Hindlimb muscle (tissue), 1 donor: ENCODE measurements at regions not wholly inside any gene's neighbourhood (a gene's known extent, or its start where the extent isn't known, plus 50 kb on each side); places are given as distances from the start of the nearest gene placed in this dataset.
A peak's percentile ranks its signal among the peaks of the same experiment; 100 is the strongest.
"Not testable (repeated sequence)": the region's sequence is repeated elsewhere in the genome, so short reads cannot be mapped to it uniquely, and the experiment has no call there.

ENCODE experiments used
- DNase-seq: peaks from one replicate; pipeline ENCODE4 v3.0.0-alpha.2; 2013

- DNase-seq, result no peak
Observed at GRCh38 chr5:129163810-129164378, 69.3 kb downstream of the ISOC1 start.

DNA sequence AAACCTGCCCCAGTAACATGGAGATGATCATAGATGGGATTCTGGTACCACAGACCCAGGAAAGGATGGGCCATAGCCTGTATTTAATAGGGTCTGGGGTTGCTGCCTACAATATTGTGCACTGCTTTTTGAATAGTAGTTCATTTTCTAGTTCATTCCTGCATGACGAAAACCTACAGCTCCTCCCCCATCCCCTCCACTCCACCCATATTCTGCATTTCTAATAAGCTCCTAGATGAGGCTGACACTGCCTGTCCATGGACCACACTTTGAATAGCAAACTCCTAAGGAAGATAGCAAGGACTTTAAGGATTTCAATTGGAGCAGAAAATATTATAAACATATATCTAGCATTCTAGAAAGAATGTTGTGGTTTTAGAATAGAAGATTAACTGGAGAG lies 75.5 kb downstream of the ISOC1 start:
- no peak for DNase-seq

DNA sequence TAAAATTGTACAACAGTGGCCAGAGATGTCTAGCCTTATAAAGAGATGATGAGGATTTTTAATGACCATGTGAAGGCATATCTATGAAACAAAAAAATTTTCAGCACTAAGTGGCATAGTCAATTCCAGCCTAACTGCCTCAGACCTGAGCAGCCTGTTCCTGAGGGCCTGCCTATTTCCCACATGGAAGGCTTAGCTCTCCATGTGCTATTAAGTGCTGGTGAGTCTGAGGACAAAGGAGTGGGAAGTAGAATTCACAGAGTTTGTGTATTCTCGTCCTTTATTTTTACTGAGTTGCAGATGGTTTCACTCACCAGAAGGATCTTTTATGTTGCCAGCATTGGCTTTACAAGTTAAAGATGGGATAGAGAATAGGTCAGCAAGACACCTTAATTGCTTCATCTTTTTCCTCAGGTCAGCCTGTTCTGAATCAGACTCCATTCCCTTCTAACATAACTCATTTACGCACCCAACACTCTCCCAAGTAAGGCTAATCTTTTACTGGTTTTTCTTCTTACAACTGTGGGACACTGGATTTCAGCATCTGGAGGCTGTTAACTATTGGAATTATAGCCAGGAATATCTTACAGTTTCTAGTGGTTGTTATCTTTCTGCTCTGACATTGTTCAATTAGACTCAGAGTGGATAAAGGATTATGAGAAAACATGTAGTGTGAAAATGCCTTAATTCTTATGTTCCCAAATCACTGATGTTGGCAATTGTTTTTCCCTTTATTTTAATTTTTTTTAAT lies 76.8 kb downstream of the ISOC1 start:
- DNase-seq, result peak; percentile 24

DNA sequence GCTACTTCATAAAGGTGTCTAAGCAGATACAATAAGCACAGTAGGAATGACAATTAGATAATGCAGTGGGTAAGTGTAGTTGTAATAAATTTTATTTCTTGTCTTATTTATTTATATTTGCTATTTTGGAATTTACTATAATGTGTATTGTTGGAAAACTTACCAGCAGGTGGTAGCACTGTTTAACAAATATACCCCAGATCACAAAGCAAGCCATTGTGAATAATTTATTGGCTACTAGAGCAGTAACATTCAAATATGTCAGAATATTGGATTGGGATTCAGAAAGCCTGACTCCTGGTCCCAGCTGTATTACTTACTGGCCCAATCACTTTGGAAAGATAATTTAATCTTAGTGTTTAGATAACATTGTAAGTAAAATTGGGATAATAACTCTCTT lies 78.0 kb downstream of the ISOC1 start:
- peak; percentile 47 for DNase-seq

DNA sequence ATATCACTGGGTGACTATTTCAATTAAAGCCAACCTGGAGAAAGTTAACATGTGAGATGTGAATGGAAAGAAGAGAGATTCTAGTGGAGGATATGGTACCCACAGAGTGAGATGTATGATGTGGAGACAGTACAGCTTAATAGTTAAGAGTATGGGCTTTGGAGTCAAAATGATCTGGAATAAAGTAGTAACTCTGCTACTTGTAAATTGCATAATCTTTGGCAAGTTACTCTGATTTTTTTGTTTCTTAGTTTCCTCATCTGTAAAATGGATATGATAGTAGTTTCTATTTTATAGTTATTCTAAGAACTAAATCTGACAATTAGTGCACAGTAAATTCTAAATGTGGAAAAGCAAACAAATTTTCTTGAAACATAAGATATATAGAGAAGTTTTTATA lies 79.2 kb downstream of the ISOC1 start:
- peak; percentile 17 for DNase-seq

GRCh38 chr5:129174480-129174879 lies 79.9 kb downstream of the ISOC1 start:
- peak; percentile 65 for DNase-seq

- no peak for DNase-seq
Observed at GRCh38 chr5:129177451-129177850, 82.9 kb downstream of the ISOC1 start.

- no peak for DNase-seq
Observed at GRCh38 chr5:129199308-129199707, 104.8 kb downstream of the ISOC1 start.

DNA sequence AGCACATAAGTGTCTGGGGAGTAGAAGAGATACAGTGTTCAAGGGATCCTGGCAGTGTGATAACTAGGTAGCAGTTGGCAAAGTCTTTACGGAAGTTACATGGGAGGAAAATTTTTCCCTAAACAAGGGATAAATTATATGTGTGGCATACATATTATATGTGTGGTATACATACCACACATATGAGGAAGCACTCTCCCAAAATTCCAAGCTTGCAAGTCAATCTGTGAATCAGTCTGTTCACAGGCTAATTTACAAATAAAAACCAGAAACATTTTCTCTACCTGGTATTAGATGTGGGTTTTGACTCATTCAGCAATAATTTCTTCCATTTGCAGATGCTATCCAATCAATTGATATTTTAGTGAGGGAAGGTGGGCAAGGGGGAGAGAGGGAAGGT lies 110.0 kb downstream of the ISOC1 start:
- DNase-seq, result no peak

DNA sequence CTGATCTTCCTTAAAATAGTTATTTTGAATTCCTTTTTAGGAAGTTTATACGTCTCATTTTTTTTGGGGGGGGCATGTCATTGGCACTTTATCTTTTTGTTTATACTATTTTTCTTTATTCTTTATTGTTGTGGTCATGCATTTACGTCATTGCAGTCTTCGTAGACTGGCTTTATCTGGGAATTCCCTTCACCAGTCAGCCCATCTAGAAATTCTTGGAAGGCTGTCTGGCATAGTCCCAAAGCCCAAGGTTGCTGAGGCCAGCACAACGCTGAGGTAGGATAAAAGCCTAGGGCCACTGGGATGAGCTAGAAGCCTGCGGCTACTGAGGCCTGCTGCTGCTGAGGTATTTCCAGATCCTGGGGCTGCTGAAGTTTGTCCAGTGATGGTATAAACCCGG lies 121.5 kb downstream of the ISOC1 start:
- no peak for DNase-seq

GRCh38 chr5:129217179-129217578 lies 122.6 kb downstream of the ISOC1 start:
- no peak for DNase-seq

DNA sequence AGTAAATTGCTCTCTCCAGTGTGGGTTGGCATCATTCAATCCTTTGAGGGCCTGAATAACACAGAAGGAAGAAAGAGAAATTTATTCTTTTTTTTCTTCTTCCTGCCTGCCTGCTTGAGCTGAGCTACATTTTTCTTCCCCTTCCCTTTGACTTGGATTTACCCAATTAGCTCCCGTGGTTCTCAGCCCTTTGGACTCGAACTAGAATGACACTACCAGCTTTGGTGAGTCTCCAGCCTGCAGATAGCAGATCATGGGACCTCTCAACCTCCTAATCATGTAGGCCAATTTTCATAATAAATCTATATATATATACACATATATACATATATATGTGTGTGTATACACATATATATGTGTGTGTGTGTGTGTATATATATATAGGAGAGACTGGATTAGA lies 128.6 kb downstream of the ISOC1 start:
- DNase-seq, result no peak

DNA sequence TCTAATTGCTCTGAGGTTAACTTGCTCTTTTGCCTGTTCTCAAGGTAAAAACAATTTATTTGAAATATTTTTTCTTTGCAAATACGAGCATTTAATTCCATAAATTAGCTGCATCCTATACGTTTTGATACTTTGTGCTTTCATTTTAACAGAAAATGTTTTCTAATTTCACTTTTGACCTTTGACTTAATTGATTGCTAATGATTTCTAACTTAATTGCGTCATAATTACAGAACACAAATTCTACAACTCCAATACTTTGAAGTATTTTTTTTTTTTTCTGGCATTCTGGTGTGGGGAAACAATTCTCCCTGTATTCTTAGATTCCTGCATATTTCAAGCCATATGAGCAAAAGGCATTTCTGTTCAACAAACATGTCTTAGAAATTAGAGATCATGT lies 134.0 kb downstream of the ISOC1 start:
- DNase-seq, result no peak

GRCh38 chr5:129241755-129242154 lies 147.2 kb downstream of the ISOC1 start:
- DNase-seq, result no peak

DNA sequence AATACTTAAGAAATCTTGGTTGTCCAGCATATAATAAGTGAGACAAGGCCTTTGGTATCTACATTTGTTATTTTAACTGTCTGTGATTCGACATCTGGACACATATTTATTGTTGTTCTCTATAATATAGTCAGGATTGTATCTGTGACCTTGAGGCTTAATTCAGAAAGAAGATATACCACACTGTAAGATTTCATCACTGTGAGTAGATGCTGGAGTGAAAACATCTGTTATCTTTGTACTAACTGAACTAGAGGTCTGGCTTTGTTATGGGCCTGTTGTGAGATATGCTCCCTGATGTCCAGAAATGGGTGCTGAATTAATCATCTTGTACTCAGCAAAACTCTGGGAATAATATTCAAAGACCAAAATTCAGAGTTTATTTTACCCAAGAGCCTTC lies 148.5 kb downstream of the ISOC1 start:
- no peak for DNase-seq

- no peak for DNase-seq
Observed at GRCh38 chr5:129244478-129244877, 149.9 kb downstream of the ISOC1 start.

DNA sequence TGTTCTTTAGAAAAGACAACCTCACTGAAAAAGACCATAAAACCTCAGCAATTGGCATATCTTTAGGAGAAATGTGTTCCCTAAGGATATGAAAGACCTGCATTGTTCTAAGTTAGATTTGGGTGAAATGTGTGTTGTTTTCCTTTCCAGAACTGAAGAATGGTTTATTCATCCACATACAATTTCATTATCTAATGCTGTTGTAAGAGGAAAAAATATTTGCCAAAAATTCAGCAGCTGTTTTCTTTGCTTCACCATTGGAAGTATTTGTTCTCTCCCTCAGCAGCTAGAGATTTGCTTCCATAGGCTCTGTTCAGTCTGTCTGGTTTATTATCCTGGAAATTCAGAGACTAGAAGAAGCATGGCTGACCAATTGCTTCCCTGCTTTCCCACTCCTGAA lies 150.9 kb downstream of the ISOC1 start:
- DNase-seq, result peak; percentile 50

DNA sequence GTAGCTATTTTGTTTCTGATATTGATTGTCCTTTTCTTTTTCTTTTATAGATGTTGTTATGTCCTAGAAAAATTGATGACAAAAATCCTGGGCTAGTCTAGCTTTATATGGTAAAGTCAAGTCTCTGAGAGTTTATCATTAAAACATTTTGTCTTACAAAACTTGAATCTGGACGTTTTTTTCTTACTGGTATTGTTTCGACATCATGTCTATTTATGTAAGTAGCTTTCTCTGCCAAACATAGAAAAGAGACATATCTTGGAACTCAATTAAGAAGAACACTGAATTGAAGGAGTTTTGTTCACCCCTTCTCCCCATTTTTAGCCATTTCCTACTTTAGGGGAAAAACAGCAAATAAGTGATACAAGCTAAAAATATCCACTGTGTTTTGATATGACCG lies 151.5 kb downstream of the ISOC1 start:
- DNase-seq, result no peak

DNA sequence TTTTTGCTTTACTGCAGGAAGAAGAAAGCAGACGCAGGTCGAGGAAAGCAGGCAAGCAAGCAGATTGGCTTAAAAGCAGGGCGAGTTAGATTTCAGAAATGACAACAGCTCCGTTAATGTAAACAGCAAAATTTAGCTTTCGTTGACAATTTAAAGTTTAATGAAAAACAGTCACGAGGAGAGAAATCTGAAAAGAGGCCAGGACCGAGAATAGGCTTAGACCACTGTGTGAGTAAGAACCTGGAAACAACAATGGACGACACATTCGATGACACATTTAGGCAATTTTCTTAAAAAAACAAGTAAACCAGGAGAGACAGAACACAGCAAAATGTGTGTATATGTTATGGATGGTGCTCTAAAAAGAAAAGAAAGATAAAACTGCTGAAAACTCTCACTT lies 155.3 kb downstream of the ISOC1 start:
- DNase-seq, result no peak

DNA sequence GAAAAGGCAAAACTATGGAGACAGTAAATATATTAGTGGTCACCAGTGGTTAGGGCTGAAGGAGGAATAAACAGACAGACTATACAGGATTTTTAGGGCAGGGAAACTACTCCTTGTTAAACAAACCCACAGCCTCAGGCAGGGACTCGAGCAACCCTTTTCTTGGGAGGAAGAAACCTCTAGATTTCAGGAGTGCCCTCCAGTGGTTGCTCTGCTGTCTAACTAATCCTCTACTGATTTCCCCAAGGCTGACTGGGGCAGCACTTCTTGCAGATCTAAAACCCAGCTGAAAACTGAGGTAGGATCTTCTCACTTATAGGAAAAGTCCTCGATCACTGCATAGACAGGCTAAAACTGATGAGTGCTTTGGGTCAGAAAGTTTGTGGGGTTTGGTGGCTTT lies 176.8 kb downstream of the ISOC1 start:
- no peak for DNase-seq

- DNase-seq, result no peak
Observed at GRCh38 chr5:129284010-129284409, 176.1 kb upstream of the ADAMTS19 start.

DNA sequence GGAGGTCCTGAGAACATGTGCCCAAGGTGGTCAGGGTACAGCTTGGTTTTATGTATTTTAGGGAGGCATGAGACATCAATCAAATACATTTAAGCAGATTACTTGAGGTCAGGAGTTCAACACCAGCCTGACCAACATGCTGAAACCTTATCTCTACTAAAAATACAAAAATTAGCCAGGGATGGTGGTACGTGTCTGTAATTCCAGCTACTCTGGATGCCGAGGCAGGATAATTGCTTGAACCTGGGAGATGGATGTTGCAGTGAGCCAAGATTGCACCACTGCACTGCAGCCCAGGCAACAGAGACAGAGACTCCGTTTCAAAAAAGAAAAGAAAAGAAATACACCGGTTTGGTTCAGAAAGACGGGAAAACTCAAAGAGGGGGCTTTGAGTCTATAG lies 165.9 kb upstream of the ADAMTS19 start:
- DNase-seq, result not testable (repeated sequence)

GRCh38 chr5:129306725-129307124 lies 153.4 kb upstream of the ADAMTS19 start:
- DNase-seq, result no peak

DNA sequence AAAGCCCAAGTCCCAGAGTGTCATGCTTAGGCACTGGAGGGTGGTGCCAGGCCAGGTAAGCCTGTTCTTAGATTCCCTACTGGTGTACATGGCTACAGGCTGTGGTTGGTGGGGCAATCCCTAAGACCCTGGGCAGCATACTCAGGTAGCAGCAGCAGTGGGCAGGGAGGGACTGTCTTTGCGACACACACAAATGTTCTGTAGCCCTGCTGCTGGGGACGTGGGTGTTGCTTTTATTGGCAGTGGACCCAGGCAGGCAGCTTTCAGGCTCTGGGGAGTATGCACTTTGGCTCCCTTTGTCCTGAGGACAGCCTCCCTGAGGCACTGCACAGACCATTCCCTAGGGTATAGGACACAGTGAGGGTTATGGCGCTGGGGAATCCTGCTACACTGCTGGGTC lies 137.1 kb upstream of the ADAMTS19 start:
- DNase-seq, result no peak

DNA sequence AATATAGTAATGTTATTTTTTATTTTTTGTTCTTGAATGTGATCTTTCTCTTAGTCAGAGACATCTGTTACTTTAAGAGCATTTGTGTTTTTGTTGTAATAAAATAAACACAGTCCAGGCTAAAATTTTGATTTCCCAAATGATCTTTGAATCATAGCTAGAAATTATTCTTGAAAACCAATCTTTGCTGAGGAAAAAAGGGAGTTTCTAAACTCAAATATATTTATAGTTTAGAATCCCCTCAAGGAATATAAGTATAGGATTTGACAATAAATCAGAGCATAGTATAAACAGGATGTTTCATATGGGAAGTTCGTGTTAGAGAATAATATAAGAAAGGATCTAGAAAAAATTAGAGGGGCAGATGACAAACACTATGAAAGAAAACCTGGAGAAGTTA lies 118.8 kb upstream of the ADAMTS19 start:
- DNase-seq, result no peak
